Astrocyte of the cerebellum (primary cell): ENCODE measurements at regions not wholly inside any gene's neighbourhood (a gene's known extent, or its start where the extent isn't known, plus 50 kb on each side); places are given as distances from the start of the nearest gene placed in this dataset.

Experiments
- DNase-seq: peaks from one replicate; pipeline ENCODE4 v3.0.0-alpha.2; 2011; ENCODE audit warnings: low read depth
- H3K4me3 ChIP-seq: 2 replicates; pipeline ENCODE4 v1.5.1; 2011; ENCODE audit warnings: mild to moderate bottlenecking, low read depth, low read length, moderate library complexity
- CTCF ChIP-seq: IDR thresholded peaks from 2 replicates; pipeline ENCODE4 v1.5.1; 2012; ENCODE audit warnings: low read length, low read depth, moderate library complexity, mild to moderate bottlenecking; ENCODE audit errors: missing control alignments
- in situ Hi-C: cut with HindIII; loops from 2 replicates; pipeline ENCODE4 v1.10.0; 2017; ENCODE audit warnings: low sequenced_read_pairs

GRCh38 chr2:59276917-59277316, 1035.8 kb upstream of the FANCL start:
- no peak for TF ChIP-seq CTCF
- DNase-seq = no peak
- in situ Hi-C loops = no loop called here
- no peak overlapping the region for H3K4me3 ChIP-seq

- no peak for TF ChIP-seq CTCF
- DNase-seq = no peak
- no peak overlapping the region for H3K4me3 ChIP-seq
- in situ Hi-C loops = no loop called here
Measured at GRCh38 chr2:59276033-59276432, 1034.9 kb upstream of the FANCL start.

GRCh38 chr2:59266453-59266852, 1025.3 kb upstream of the FANCL start:
- TF ChIP-seq CTCF = no peak
- H3K4me3 ChIP-seq = no peak overlapping the region
- in situ Hi-C loops = no loop called here
- DNase-seq = no peak

- DNase-seq = no peak
- no peak for TF ChIP-seq CTCF
- H3K4me3 ChIP-seq = no peak overlapping the region
- in situ Hi-C loops = no loop called here
Measured at GRCh38 chr2:59259913-59260312, 1018.8 kb upstream of the FANCL start.

GRCh38 chr2:59256290-59256689, 1015.2 kb upstream of the FANCL start:
- in situ Hi-C loops = no loop called here
- no peak for DNase-seq
- TF ChIP-seq CTCF = no peak
- H3K4me3 ChIP-seq = no peak overlapping the region

- in situ Hi-C loops = no loop called here
- no peak for TF ChIP-seq CTCF
- DNase-seq = no peak
- H3K4me3 ChIP-seq = no peak overlapping the region
Measured at GRCh38 chr2:59254279-59254678, 1013.2 kb upstream of the FANCL start.

GRCh38 chr2:59250307-59250677, 1009.2 kb upstream of the FANCL start:
- in situ Hi-C loops = no loop called here
- H3K4me3 ChIP-seq = peak overlapping the region; percentile 29
- no peak for TF ChIP-seq CTCF
- peak; percentile 9 for DNase-seq
